IPS DF 6.9 (cell line): ENCODE measurements at regions not wholly inside any gene's neighbourhood (a gene's known extent, or its start where the extent isn't known, plus 50 kb on each side); places are given as distances from the start of the nearest gene placed in this dataset.

Source experiments
- DNase-seq: peaks from one replicate; pipeline ENCODE4 v3.0.0-alpha.2; 2013; ENCODE audit warnings: low read depth, low spot score
- H3K27ac ChIP-seq: one replicate; pipeline ENCODE4 v1.5.1; 2013; ENCODE audit warnings: low read length, control low read depth
- H3K27me3 ChIP-seq: 2 replicates; pipeline ENCODE4 v1.6.1; 2013; ENCODE audit warnings: mild to moderate bottlenecking, low read length; ENCODE audit not compliant: control insufficient read depth, insufficient read depth
- H3K36me3 ChIP-seq: 2 replicates; pipeline ENCODE4 v1.6.1; 2013; ENCODE audit warnings: low read length; ENCODE audit not compliant: control insufficient read depth, insufficient read depth
- H3K4me1 ChIP-seq: 2 replicates; pipeline ENCODE4 v1.6.1; 2013; ENCODE audit warnings: low read length; ENCODE audit not compliant: control insufficient read depth, insufficient read depth
- H3K4me3 ChIP-seq: 2 replicates; pipeline ENCODE4 v1.5.1; 2013; ENCODE audit warnings: mild to moderate bottlenecking, low read length
- H3K9me3 ChIP-seq: 2 replicates; pipeline ENCODE4 v1.6.1; 2013; ENCODE audit warnings: low read length, inconsistent platforms; ENCODE audit not compliant: control insufficient read depth, insufficient read depth
- WGBS: extraction: QIAGEN DNeasy Blood & Tissue Kit; methylation state at CpG from one replicate; pipeline ENCODE4 v1.1.7; 2013; ENCODE audit warnings: mixed read lengths, missing lambda C conversion rate; ENCODE audit not compliant: insufficient read length, insufficient coverage; 5-methylcytosine and 5-hydroxymethylcytosine counted together

DNA sequence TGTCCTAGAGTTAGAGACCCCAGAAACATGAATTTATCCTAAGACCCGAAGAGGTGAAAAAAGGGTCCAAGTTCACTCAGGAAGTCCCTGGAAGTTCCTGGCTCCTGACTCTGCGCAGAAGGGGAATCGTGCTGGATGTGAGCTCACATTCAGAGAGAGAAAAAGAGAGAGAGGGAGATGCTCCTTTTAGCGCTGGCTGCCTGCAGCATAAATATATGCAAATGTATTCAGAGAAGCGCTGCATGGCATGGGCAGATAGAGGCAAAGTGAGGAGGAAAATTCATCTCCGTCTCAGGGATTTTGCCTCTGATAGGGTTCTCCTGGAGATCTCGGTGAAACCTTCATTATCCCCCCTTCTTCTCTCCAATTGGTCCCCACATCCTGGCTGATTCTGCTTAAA lies 517.2 kb downstream of the MN1 start:
- Histone ChIP-seq H3K4me1 (no peaks in the 10 kb centered on the region), H3K36me3 (no peaks in the 10 kb centered on the region), H3K27me3 (no peaks in the 10 kb centered on the region), H3K27ac (no peak overlapping the region), H3K9me3 (no peaks in the 10 kb centered on the region), H3K4me3 (no peak overlapping the region)
- WGBS = no CpG with 5 or more reads among the region's 7 CpGs
- no peak for DNase-seq

DNA sequence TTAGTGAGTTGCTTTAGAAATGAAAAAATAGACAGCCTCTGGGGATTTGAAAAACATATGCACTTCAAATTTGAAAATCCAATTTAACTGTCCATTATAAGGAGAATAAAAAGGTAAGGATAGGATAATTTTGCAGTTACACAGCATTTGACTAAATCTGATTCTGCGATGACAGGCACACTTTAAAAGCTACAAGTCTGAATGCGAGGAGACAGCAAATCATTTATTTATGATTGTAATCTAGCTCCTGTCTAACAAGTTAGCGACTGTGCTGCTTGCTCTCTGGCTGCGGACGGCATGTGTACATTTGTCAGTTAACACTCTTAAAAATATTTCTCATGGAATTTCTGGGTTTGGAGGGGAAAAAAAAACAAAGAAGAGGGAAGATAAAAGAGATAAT lies 514.8 kb downstream of the MN1 start:
- Histone ChIP-seq H3K4me1 (no peaks in the 10 kb centered on the region), H3K4me3 (no peak overlapping the region), H3K36me3 (no peaks in the 10 kb centered on the region), H3K27me3 (no peaks in the 10 kb centered on the region), H3K27ac (no peak overlapping the region), H3K9me3 (no peaks in the 10 kb centered on the region)
- no peak for DNase-seq
- WGBS = no CpG with 5 or more reads among the region's 5 CpGs

DNA sequence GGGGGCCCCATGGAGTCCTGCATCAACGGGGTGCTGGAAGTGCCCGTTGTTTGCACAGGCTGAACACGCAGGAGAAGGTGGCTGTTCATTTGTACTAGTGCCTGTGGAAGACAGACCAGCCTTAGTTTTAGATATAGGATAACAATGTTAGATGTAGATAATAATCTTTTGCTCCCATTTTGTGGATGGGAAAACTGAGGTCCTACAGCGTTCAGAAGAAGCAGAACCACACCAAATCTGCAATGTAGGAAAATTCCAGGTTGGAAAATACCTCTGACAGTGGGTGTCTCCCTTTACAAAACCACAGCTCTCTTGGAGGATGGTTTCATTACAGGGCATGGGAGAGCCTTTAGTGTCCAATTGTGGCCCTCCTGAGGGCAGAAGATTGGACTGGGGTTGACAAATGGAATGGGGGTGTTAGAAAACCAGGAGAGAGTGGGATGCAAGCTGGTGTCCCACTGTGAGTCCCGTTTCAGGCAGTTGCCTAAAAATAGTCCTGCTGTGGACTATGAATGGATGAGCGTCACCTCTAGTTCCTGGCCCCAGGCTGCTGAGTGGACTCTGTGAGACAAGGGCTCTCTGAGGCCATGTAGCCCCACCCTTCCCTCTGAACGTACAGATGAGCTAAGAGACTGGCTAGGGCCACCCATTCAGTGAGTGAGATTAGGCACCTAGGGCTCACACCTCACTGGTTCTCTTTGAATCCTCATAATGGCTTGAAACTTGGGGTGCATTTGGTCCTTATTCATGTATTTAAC lies 508.8 kb downstream of the MN1 start:
- H3K36me3 ChIP-seq = no peaks in the 10 kb centered on the region
- WGBS = no CpG with 5 or more reads among the region's 7 CpGs
- H3K9me3 ChIP-seq = no peaks in the 10 kb centered on the region
- no peaks in the 10 kb centered on the region for H3K4me1 ChIP-seq
- H3K27me3 ChIP-seq = no peaks in the 10 kb centered on the region
- H3K27ac ChIP-seq = no peak overlapping the region
- no peak overlapping the region for H3K4me3 ChIP-seq
- no peak for DNase-seq

DNA sequence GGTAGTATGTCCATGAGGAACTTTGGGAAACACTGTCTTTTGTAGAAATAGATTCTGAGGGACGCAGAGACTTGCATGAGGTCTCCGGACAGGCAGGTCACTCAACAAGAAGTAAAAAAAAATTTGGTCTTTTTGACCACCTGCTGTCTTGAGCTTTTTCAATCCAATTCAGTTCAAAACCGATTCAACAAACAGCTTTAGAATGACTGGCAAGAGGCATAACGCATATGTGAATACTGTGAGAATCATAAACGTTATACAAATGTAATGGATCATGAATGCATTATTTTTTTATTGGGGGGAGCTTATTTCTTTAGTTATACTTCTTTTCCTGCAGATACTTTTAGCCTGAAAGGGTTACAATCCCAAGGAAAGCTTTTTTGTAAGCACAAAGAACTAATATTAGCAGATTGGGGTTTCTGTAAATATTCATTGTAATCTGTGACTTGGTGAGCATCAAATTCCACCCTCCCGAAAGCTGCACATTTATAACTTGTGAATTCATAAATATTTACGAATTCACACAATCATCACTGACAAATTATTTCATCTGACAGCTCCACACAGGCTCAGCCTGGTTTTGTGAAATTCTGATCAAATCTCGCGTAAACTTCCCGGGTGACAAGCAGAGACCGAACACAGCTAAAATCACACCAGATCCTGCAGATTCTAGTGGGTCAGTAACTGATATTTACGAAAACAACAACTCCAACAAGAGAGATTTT lies 507.7 kb downstream of the MN1 start:
- Histone ChIP-seq H3K36me3 (no peaks in the 10 kb centered on the region), H3K27me3 (no peaks in the 10 kb centered on the region), H3K4me3 (no peak overlapping the region), H3K27ac (no peak overlapping the region), H3K4me1 (no peaks in the 10 kb centered on the region), H3K9me3 (no peaks in the 10 kb centered on the region)
- no peak for DNase-seq
- WGBS = 90% methylated on average over 2 of the region's 12 CpGs

DNA sequence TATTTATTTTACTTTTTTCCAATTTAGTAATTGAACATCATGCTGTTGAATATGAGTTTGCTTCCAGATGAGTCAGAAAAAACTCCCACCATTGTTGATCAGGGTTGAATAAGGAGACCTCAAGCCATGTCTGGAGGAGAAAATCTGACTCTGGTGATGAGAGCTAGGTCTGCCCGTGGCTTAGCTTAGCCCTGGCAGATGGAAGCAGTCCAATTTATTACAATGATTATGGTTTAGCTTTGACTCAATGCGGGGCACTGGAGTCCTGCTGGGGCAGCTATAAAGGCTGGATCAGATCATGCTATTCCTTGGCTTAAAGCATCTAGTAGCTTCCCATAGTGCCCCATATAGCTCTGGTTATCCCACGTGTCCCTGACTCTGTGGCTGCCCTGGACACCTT lies 506.5 kb downstream of the MN1 start:
- WGBS = no CpG with 5 or more reads among the region's 3 CpGs
- H3K4me1 ChIP-seq = no peaks in the 10 kb centered on the region
- no peaks in the 10 kb centered on the region for H3K36me3 ChIP-seq
- DNase-seq = no peak
- H3K4me3 ChIP-seq = no peak overlapping the region
- H3K27ac ChIP-seq = no peak overlapping the region
- no peaks in the 10 kb centered on the region for H3K9me3 ChIP-seq
- H3K27me3 ChIP-seq = no peaks in the 10 kb centered on the region

DNA sequence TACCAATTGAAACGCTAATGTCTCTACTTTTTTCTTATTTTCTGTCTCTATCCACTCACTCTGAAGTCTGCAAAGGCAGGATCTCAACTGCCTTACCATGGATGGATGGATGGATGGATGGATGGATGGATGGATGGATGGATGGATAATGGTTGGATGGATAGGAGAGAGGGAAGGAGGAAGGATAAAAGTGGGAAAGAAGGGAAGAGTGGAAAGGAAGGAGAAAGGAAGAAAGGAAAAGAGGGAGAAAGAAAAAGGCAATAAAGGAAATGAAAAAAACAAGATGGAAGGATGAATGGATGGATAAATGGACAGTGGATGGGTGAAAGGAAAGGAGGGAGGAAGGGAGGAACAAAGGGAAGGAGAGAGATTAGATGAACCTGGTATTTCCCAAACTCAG lies 506.0 kb downstream of the MN1 start:
- WGBS = no CpG with 5 or more reads among the region's 1 CpG
- no peak overlapping the region for H3K4me3 ChIP-seq
- no peak for DNase-seq
- H3K27me3 ChIP-seq = no peaks in the 10 kb centered on the region
- H3K9me3 ChIP-seq = no peaks in the 10 kb centered on the region
- no peaks in the 10 kb centered on the region for H3K36me3 ChIP-seq
- no peak overlapping the region for H3K27ac ChIP-seq
- no peaks in the 10 kb centered on the region for H3K4me1 ChIP-seq

DNA sequence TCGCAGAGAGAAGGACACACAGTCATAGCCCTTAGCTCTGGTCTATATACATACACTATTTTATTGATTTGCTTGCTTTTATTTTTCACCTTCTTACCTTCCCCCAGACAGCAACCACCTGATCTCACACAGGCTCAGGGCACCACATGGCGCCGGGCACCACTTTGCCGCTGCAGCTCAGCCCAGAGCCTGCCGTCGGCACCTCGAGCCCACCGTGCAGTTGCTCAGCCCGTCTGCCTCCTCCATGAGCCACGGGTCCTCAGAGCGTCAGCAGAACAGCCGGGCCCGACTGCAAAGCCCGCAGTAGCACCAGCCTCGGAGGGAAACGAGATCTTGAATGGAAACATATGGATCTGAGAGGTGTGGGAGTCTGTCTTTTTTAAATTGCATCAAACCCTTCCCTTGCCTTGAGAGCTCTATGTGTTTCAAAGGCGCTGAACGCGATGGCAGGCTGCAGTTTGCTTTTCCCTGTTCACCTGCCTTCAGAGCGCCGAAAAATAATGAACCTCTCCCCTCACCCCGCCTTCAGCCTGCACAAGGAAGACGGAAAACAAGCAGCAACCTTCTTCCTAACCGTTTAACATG lies 505.4 kb downstream of the MN1 start:
- H3K27me3 ChIP-seq = no peaks in the 10 kb centered on the region
- H3K9me3 ChIP-seq = no peaks in the 10 kb centered on the region
- H3K4me1 ChIP-seq = no peaks in the 10 kb centered on the region
- H3K4me3 ChIP-seq = no peak overlapping the region
- WGBS = no CpG with 5 or more reads among the region's 24 CpGs
- no peak overlapping the region for H3K27ac ChIP-seq
- no peak for DNase-seq
- no peaks in the 10 kb centered on the region for H3K36me3 ChIP-seq

DNA sequence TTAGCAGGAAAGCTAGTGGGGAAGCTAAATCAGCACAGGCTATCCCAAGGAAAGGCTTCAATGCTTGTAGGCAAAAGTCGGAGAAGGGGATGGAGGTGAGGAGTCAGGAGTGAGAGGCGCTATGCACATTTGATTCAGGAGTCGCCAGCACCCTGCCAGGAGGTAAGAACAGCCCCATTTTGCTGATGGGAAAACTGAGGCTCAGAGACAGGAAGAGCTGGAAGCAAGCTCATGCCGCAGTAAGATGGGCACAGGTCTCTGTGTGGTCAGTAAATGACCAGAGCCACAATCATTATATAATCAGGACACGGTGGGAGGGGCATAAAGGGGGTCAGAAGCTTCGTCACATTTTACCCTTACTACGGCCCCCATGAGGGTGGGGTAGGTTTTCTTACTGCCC lies 504.4 kb downstream of the MN1 start:
- WGBS = no CpG with 5 or more reads among the region's 7 CpGs
- no peaks in the 10 kb centered on the region for H3K4me1 ChIP-seq
- no peak overlapping the region for H3K27ac ChIP-seq
- no peaks in the 10 kb centered on the region for H3K27me3 ChIP-seq
- no peak for DNase-seq
- no peaks in the 10 kb centered on the region for H3K9me3 ChIP-seq
- H3K4me3 ChIP-seq = no peak overlapping the region
- no peaks in the 10 kb centered on the region for H3K36me3 ChIP-seq

DNA sequence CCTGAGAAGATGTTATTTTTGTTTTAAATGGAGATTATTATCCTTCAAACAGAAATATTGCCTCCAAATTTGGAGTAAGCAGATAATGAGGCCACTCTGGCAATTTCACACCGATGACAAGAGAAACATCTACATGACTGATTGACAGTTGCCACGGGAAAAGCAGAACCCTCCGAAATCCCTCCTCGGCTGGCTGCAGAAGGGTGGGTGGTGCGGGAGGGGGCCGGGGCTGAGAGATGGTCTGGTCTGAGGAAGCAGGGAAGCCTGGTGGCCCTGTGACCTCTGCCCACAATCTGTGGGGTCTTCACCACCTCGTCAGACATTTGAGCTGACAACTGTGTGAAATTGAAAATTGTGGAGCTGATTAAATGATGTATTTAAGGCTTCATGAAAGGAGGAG lies 503.2 kb downstream of the MN1 start:
- H3K4me1 ChIP-seq = no peaks in the 10 kb centered on the region
- WGBS = no CpG with 5 or more reads among the region's 7 CpGs
- H3K9me3 ChIP-seq = no peaks in the 10 kb centered on the region
- no peak for DNase-seq
- no peaks in the 10 kb centered on the region for H3K36me3 ChIP-seq
- H3K4me3 ChIP-seq = no peak overlapping the region
- no peak overlapping the region for H3K27ac ChIP-seq
- H3K27me3 ChIP-seq = no peaks in the 10 kb centered on the region

DNA sequence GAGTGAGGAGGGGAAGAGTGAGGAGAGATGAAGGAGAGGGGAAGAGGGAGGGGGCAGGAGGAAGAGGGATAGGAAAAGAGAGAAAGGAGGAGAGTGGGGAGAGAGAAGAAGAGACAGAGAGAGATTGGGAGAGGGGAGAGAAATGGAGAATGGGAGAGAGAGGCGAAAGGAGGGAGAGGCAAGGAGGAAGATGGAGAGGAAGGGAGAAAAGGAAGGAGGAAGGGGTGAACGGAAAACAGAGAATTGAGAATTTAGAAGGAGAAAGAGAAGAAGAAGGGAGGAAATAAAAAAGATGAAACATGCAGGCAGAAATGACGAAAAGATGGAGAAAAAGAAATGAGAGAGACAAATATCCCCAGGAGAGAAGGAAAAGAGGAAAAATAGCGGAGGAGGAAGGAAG lies 502.8 kb downstream of the MN1 start:
- no peaks in the 10 kb centered on the region for H3K4me1 ChIP-seq
- no peak overlapping the region for H3K27ac ChIP-seq
- no peak overlapping the region for H3K4me3 ChIP-seq
- 92% methylated on average over 3 of the region's 4 CpGs for WGBS
- no peaks in the 10 kb centered on the region for H3K27me3 ChIP-seq
- no peak for DNase-seq
- no peaks in the 10 kb centered on the region for H3K9me3 ChIP-seq
- H3K36me3 ChIP-seq = no peaks in the 10 kb centered on the region
